Activated naive CD4-positive, alpha-beta T cell treated with anti-CD3 and anti-CD28 coated beads, Interleukin-2, amount 50 U/mL, for 16 hours (primary cell): ENCODE measurements at regions not wholly inside any gene's neighbourhood (a gene's known extent, or its start where the extent isn't known, plus 50 kb on each side); places are given as distances from the start of the nearest gene placed in this dataset.
"Not testable (repeated sequence)": the region's sequence is repeated elsewhere in the genome, so short reads cannot be mapped to it uniquely, and the experiment has no call there.

Experiments used
- DNase-seq: peaks from one replicate; pipeline ENCODE4 v3.0.0-alpha.2; 2020

DNA sequence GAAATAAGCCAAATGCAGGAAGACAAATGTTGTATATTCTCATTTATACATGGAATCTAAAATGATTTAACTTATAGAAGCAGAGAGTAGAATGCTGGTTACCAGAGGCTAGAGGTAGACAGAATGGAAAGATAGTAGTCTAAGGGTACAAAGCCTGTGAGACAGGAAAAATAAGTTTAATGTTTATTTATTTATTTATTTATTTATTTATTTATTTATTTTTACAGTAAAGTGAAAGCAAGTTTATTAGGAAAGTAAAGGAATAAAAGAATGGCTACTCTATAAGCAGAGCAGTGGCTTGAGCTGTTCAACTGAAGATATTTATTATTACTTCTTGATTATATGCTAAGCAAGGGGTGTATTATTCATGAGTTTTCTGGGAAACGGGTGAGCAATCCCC lies 203.2 kb downstream of the LAS1L start:
- no peak for DNase-seq

DNA sequence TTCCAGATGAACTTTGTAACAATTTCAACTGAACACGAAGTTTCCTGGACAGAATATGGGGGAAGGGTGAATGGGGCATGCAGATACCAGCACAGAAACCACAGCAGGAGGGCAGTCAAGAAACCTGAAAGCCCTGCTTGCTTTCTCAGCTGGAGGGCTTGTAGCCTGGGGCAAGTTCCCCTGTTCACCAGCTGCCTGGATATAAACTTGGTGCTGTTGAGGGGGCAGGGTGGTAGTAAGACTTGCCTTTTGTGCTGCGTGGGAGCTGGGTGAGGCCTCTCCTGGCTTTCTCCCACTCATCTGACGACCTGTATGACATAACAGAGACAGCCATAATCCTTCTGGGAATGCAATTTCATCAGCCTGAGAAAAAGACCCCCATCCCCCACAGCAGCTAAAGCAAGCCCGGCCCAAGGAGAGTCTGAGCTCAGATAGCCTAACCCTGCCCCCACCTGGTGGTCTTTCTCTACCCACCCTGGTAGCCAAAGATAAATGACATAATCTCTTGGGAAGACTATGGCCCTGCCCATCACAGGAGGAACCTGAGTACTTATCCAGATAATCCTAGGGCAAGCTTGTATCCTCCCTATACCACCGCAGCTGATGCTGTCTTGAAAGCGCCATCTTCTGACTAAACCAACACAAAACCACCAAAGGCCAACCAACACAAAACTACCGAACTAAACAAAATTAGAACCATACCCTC lies 234.3 kb downstream of the LAS1L start:
- no peak for DNase-seq

DNA sequence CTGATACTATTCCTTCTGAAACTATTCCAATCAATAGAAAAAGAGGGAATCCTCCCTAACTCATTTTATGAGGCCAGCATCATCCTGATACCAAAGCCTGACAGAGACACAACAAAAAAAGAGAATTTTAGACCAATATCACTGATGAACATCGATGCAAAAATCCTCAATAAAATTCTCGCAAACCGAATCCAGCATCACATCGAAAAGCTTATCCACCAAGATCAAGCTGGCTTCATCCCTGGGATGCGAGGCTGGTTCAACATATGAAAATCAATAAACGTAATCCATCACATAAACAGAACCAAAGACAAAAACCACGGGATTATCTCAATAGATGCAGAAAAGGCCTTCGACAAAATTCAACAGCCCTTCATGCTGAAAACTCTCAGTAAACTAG lies 251.7 kb downstream of the LAS1L start:
- not testable (repeated sequence) for DNase-seq

- no peak for DNase-seq
Observed at GRCh38 chrX:65273152-65273551, 261.4 kb downstream of the LAS1L start.

- no peak for DNase-seq
Observed at GRCh38 chrX:65266482-65266881, 268.1 kb downstream of the LAS1L start.

DNA sequence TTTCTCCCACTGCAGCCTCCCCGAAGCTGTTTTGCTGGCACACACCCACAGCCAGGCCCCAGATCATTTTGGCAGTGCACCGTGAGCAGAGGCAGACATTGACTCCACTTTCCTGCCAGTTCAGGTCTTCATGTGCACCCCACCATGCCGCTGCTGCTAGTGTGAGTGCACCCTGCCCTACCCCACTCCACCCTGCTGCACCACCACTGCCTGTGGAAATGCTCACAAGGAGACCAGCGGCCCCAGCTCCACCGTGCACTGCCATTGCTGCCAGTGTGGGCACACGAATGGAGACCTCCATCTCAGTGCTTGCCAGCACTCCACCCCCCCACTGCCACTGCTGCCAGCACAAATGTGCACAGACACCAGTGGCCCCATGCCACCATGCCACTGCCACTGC lies 277.6 kb upstream of the ZC4H2 start:
- no peak for DNase-seq

DNA sequence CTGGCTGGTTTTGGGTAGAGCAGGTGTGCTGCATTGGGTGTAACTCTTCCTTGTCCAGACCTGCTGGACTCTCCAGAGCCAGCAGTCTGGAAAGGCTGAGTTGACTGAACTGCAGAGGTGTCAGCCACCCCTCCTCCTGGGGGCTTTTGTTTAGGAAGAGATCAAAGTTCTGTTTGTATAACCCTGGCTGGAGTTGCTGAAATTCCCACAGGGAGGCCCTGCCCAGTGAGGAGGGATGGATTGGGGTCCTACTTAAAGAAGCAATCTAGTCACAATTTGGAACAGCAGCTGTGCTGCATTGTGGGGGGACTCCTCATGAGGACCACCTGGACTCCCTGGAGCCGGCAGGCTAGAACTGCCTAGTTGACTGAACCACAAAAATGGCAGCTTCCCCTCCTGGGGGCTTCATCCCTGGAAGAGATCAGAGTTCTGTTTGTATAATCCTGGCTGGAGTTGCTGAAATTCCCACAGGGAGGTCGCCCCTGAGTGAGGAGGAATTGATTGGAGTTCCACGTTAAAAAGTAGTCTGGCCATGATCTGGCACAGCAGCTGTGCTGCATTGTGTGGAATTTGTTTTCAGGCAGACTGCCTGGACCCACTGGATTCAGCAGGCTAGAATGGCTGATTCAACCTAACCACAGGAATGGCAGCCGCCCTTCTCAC lies 264.9 kb upstream of the ZC4H2 start:
- DNase-seq: no peak

DNA sequence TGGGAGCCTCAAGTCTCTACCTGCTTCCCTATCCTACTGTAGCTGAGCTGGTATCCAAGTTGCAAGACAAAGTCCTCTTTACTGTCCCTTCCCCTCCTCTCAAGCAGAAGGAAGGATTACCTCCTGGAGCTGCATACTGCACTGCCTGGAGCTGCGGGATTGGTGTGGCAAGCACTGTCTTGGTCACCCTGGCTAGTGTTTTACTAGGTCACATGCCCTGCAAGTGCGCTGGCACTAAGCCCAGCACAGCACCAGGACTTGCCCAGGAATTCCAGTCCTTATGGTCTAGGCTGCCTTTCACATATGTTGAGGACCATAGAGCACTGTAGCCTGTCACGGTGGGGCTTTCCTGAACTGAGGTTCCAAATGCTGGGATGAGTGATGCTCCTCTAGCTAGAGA lies 227.3 kb upstream of the ZC4H2 start:
- no peak for DNase-seq

DNA sequence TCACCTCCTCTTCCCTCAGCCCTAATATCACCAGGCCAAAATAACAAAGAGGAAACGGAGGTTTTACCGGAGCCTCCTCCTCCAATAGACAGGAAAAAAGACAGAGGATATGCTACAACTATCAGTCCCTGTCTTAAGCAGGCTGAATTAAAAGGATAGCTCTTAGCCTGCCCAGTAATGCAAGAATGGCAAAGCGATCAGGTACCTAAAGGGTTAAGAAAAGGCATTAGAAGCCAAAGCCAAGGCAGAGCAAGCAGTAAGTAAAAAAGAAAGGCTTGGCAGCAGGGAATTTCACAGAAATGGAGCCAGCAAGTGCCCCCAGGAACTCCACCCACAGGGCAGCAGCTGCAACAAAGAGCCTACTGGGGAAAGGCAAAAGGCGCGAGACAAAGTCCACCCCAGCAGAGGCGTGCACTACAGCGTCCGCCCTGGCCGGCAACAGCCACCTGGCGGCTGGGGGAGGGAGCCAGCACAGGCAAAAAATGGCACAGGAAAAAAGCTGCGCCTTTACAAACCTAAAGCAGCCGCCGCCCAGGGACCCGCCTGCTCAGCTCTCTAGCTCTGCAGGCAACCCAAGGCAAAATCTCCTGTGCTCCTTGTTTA lies 220.6 kb upstream of the ZC4H2 start:
- DNase-seq: no peak

DNA sequence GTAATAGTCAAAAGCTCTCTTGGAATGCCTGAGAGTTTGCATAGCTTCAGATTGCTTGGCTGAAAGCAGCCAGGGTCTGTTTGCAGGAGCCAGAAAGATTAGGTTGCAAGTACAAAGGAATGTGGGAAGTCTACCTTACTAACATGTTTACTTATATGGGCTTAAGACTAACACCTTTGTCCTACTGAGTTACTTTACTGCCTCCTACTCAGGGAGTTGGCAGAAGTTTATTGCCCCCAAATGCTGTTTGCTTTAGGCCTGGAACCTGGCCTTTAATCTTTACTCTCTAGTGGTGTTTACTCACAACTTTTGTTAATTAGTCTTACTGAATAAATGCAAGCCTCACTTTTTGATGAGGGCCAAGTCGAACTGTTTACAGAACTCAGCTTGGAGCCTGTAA lies 219.4 kb upstream of the ZC4H2 start:
- no peak for DNase-seq

GRCh38 chrX:65194547-65194946 lies 218.3 kb upstream of the ZC4H2 start:
- DNase-seq: no peak

GRCh38 chrX:65163325-65163724 lies 187.1 kb upstream of the ZC4H2 start:
- not testable (repeated sequence) for DNase-seq

DNA sequence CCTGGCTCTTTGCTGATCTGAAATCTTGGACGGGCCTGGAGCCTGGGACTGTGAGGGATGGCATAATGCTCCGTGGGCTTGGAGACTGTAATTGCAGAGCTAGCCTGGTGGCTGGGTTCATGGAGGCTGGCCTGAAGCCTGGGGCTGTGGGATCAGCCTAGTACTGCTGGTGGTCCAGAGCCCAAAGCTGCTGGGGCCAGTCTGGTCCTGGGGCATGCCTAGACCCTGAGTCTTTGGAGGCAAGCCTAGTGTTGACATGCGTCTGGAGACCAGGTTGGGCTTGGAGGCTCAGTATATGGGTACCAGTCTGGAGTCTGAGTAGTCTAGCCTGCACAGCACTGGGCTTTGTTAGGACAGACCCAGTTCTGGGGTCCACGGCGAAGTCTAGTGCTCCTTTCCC lies 172.0 kb upstream of the ZC4H2 start:
- no peak for DNase-seq

GRCh38 chrX:65136424-65136823 lies 160.2 kb upstream of the ZC4H2 start:
- DNase-seq: no peak

DNA sequence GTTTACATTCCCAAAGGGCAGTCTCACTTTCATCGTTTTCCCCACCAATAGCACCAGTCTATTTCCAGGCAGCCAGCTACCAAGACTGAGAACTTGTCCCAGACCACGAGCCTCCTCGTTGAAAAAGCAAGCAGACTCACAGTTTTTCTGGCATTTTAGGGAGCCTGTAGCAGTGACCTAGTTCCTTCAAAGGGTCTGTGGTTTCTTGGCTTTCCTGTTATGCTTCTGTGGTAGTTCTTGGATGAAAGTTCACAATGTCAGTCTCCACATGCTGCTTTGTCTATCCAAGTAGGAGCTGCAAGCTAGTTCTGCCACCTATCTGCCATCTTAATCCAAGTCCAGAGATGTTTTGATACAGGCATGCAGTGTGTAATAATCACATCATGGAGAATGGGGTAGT lies 151.6 kb upstream of the ZC4H2 start:
- no peak for DNase-seq

DNA sequence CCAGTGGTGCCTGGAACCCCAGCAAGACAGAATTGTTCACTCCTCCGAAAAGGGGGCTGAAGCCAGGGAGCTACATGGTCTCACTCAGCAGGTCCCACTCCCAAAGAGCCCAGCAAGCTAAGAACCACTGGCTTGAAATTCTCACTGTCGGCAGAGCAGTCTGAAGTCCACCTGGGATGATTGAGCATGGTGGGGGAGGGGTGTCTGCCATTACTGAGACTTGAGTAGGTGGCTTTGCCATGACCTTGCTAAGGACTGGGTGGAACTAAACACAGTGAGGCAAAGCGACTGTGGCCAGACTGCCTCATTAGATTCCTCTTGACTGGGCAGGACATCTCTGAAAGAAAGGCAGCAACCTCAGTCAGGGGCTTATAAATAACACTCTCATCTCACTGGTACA lies 122.6 kb upstream of the ZC4H2 start:
- no peak for DNase-seq

DNA sequence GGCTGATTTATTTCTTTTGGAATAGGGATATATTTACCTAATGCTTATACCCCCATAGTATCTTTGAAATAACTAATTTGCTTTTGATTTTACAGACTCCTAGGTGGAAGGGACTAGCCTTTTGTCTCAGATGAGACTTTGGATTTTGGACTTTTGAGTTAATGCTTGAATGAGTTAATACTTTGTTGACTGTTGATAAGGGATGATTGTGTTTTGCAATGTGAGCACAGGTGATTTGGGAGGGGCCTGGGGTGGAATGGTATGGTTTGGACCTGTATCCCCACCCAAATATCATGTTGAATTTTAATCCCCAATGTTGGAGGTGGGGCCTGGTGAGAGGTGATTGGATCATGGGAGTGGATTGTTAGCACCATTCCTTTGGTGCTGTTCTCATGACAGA lies 117.4 kb upstream of the ZC4H2 start:
- DNase-seq: no peak

DNA sequence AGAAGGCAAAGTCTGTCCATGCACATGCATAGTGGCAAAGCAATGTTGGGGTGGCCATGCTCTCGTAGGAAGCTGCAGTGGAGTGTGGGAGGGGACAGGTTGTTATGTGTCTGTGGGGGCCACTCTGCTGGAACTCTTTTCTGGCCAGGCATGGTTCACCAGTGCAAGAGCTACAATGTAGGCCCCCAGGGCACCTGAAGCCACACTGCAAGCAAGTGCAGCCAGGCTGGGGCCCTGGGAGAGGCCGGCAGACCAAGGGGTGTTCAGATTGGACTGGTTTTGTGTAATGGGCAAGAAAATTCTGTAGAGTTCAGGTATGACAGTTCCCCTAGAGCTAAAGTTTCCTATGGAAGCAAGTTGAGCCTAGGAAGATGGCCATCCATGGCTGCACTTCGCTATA lies 97.0 kb upstream of the ZC4H2 start:
- DNase-seq: no peak

- DNase-seq: no peak
Observed at GRCh38 chrX:65072590-65072989, 96.3 kb upstream of the ZC4H2 start.

GRCh38 chrX:65058626-65059025 lies 82.4 kb upstream of the ZC4H2 start:
- DNase-seq: not testable (repeated sequence)

- DNase-seq: no peak
Observed at GRCh38 chrX:65045001-65045400, 68.8 kb upstream of the ZC4H2 start.

- no peak for DNase-seq
Observed at GRCh38 chrX:65035446-65035770, 59.2 kb upstream of the ZC4H2 start.

- DNase-seq: peak; percentile 83
Observed at GRCh38 chrX:65034668-65035445, 58.6 kb upstream of the ZC4H2 start, which contains the start of gene ZC3H12B. TSS of gene ZC3H12B (plus strand) at chrX:65034826.

DNA sequence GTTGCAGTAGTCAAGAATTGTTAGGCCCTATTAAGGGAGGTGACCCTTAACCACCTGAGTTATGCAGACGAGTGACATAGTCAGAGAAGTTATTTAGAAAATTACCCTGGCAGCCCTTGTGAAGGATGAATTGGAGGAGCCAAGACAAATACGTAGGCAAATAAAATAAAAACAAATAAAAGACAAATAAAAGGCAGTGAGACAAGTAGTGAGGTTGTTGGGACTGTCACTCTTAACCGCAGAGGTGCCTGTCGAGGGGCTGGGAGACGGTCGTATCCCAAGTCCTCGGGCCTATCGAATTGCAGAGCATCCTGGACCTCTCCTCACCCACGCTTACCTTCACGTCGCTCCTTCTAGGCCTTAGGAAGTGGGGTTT lies 58.0 kb upstream of the ZC4H2 start:
- DNase-seq: no peak
